KBM-7 (cell line): ENCODE measurements at regions not wholly inside any gene's neighbourhood (a gene's known extent, or its start where the extent isn't known, plus 50 kb on each side); places are given as distances from the start of the nearest gene placed in this dataset.
A peak's percentile ranks its signal among the peaks of the same experiment; 100 is the strongest.

Experiments used
- DNase-seq: peaks from one replicate; pipeline ENCODE4 v3.0.0-alpha.2; 2015
- in situ Hi-C: fragments of 300-500 bp; cut with MboI; formaldehyde crosslinking; loops from 2 replicates; pipeline ENCODE4 v1.14.3; 2020; ENCODE audit warnings: low sequenced_read_pairs, low pct_unique_long_range_greater_than_20kb, mixed read lengths

DNA sequence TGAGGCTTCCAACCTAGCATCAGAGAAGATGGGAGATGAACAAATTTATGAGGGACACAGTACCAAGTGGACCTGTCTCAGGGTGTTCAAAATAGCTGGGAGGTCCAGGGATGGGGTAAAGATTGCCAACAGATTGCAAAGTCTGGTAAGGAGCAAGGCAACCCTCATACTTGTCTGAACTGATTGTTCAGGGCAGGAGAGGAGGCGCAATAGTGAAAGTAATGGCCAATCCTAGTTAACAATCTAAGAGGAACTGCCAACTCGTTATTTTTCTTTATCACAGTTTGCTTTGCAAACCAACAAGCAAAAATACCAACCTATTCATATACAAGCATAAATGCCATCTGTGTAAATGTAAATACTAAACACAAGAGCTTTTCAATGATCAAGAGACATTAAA lies 78.4 kb upstream of the S1PR1 start:
- in situ Hi-C loops: no loop called here
- DNase-seq: no peak

DNA sequence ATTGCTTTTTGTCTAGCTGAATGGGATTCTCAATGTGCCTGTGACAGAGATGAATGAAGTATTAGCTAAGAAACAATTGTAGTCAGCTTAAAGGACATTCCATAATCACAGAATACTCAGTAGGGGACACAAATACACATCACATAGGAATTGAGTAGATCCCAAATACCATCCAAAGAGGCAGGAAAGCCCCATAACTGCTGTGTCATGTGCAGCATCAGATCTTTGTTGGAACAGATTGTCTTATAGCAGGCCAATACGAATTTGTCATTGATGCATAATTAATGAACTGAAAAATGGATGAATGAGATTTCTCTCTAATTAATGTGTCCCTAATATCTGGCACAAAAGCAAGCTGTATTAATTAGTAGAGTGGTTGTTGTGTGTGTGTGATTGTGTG lies 82.3 kb upstream of the S1PR1 start:
- in situ Hi-C loops: no loop called here
- DNase-seq: no peak

DNA sequence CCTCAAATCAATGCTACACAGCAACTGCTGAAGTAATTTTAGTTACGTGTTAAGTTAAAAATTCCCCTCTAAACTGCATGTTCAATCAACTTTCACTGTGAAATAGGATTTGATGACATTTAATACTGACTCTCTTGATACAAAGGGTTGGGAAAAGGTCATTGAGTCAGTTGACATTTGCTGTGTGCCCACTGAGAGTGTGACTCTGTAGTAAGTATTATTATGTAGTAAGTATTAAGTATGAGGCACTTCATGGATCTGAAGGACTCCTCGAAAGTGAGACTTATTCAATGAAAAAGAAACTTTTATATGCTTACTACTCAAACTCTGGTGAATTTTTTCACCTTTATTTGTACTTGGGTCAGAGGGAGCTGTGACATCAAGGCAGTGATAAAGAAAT lies 83.1 kb upstream of the S1PR1 start:
- in situ Hi-C loops: no loop called here
- DNase-seq: no peak

DNA sequence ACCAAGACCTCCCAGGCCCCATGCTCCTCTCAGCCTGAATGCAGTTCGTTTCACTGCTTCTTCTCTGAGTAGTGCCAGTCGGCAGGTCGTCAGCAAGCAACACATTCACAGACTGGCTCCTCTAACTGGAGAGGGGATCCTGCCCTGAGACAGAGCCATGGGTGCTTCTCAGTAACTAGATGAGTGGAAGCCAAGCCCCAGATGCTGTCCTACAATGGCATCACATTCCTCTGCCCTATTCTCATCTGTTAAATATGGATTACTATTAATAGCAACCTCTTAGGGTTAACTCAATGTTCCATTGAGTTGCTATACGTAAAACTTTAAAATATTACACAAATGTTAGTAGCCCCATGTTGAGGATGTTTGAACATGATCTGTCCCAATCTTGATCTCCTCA lies 84.2 kb upstream of the S1PR1 start:
- no peak for DNase-seq
- in situ Hi-C loops: no loop called here

DNA sequence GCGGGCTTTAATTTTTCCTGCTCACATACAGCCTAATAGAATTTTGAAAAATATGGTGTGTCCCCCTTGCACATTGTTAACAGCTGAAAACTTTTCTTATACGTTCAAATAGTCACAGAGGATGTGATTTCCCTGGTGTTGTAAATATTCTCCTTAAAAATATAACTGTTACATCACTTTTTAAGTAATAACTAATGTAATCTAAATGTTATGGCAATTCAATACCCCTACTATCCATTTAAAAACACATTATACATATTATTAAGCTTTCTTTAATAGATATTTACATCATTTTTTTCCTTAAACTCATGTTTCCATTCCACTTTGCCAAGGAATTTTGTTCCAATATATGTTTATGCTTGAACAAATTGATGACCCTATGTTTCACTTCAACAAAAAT lies 85.5 kb upstream of the S1PR1 start:
- no peak for DNase-seq
- in situ Hi-C loops: no loop called here

DNA sequence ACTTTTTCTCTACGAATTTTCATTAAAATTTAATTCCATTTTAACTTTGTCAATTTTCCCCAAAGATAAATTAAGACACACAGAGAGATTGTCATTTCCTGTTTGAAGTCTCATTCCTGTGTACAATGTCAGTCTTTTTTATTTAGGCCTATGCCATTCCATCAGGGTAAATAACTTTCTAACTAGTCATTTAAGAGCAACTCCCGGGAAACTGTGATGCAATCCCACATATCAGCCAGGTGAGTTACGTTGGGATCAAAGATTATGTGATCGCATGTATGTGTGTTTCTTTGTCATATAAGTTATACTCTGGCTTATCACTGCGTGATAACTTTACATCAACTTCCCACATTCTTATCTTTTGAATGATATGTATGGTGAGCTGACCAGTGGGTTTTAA lies 86.1 kb upstream of the S1PR1 start:
- DNase-seq: no peak
- in situ Hi-C loops: no loop called here

DNA sequence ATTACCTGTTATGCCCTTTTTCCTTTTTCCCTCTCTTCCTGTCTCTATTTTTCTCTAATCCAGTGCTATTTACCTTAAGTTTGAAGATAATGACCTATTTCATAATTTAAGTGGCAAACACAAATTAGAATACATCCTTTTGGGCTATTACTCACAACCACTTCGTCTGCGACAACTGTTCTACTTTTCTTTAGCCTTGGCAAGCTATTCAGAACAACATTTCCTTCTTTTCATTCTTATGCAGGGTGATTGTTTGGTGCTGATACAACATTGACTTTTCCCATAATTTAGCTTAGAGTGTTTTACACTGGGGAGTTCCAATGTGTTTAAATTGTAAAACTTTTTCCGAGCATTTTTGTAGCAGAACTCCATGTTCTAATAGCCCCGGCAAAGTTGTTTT lies 86.6 kb upstream of the S1PR1 start:
- no peak for DNase-seq
- in situ Hi-C loops: no loop called here

DNA sequence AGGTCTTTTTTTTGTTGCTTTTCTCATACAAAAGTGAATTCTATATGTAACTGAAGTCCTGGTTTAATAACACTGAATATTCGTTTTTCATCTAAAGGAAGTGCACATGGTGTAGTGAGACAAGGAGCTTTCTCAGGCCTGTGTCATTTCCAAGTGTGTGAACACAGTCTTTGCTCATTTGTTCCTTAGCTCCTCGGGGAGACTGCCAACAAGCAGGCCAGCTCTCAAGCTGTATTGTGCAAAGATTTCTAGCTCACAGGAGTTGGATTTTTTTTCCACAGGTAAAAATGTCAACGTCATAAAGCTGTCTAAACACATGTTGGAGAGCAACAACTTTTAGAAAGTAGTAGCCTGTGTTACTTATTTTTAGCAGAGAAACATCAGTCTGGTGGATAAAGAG lies 87.8 kb upstream of the S1PR1 start:
- in situ Hi-C loops: no loop called here
- no peak for DNase-seq

DNA sequence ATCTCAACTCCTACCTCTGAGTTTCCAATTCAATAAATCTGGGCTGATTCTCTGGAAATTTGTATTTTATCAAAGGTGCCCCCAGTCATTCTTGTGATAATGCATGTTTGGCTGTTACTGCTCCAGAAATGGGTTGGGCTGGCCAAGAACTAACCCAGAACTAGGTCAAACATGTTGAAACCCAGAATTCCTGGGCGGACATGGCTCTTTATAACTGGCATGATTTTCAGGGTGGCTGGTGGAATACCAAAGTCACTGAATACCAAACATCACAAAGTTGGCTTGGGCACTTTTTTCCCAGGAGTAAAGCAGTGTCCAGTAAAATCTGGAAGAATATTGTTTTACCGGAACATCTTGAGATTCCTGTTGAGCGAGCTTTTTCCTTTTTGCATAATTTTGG lies 89.4 kb upstream of the S1PR1 start:
- in situ Hi-C loops: no loop called here
- DNase-seq: no peak

DNA sequence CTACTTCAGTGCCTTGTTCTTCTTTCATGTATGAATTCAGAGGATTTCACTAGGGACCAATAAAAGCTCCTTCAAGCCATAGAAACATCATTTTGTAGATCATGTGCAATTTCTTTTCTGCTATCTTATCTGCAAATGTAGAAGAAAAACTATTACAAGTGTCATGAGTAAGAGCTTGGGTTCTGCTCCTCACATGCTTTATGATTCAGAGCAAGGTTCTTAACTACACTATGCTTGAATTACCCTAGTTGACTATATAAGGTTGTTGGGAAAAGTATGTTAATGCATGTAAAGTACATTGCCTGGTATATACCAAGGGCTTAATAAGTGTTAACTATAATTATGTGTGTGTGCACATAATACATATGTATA lies 91.4 kb upstream of the S1PR1 start:
- no peak for DNase-seq
- in situ Hi-C loops: no loop called here

DNA sequence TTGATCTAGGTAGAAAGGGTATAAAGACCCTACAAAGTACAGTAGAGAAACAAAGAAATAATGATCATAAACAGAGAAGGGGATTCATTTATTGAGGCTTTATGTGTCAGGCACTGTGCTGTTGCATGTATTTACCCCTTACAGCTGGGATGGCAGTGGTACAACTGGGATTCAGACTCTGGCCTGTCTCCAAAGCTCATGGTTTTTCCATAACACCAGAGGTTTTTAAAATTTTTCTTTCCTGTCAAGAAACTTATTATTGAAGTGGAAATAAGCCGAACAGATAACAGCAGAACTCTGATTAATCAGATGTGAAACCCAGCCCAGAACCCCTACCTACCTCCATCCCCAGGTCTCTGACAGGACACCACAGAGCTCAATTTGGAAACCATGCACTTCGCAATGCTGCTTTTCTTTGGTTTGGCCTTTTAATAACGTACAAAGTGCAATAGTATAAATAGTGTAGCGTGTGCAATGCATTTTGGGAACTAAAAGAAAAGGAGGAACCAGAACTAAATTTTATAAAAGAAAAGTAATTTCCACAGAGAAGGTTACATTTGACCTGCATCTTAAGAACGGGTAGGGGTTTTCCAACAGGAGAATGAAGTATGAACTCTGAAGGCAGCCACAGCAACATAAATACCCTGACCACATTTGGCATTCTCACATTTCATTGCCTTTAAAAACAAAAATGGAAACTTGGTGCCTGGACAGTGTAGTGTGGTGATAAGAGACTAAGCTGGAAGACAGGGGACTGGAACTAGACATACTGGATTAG lies 92.0 kb upstream of the S1PR1 start:
- no peak for DNase-seq
- in situ Hi-C loops: no loop called here

DNA sequence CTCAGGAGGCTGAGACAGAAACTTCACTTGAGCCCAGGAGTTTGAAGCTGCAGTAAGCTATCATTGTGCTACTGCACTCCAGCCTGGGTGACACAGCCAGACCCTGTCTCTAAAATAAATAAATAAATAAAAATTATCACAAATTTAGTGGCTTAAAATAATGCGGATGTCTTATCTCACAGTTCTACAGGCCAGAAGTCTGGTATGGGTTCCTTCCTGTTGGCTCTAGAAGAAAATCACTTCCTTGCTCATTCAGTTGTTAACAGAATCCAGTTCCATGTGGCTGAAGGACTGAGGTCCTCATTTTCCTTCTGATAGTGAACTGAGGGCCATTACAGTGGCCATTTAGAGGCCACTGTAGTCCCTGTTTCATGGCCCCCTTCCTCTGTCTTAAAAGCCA lies 94.6 kb upstream of the S1PR1 start:
- in situ Hi-C loops: no loop called here
- DNase-seq: no peak

DNA sequence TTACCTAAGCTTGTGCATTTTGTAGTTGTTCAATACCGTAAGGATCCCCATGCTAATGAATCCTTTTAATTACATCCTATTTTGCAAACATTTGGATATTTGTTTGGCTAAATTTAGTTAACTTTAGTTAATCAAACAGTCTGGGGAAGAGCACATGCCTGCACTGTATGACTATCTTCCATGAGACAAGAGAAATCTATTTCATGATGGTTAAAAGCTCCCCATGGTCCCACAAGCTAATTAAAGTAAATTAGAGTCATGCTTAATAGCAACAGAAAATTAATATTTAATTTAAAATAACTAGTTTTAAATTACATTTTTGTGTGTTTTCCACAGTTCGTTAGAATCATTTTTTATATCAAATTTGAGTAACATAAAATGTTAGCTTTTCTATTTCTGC lies 95.4 kb upstream of the S1PR1 start:
- in situ Hi-C loops: no loop called here
- DNase-seq: no peak

DNA sequence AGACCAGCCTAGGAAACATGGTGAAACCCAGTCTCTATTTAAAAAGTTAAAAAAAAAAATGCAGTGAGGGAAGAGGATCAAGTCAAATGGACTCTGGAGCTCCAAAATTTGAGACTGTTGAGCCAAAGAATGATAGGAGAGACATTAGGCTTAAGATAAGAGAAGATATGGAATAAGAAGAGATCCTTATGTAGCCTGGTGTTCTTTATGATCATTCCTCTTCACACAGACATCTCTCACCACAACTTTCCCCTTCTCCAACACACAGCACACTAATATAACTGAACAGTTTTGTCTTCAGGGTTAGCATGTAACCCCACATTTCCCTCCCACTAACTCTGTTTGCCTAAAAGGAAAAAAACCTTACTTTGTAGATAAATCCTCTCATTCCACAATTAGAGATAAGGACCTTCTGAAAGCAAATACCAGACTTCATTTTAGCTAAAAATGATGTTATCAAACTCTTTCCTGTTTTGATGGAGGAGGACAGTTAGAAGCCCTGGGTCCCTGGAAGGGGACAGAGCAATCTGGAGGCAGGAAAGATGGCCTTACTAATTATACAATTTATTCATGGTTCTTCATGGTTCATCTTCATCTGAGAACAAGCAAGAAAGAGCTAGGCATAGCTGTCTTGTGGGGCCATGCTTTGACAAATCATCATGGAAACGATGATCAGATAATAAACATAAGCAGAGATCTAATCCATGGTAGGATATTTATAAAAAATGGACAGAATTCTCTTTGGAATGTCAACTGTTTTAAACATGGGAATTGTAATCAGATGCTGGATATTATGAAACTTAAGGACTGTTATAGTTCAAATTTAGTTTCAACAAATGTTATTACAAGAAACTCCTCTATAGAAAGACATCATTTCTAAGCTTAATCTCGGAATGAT lies 96.7 kb upstream of the S1PR1 start:
- in situ Hi-C loops: no loop called here
- DNase-seq: no peak

DNA sequence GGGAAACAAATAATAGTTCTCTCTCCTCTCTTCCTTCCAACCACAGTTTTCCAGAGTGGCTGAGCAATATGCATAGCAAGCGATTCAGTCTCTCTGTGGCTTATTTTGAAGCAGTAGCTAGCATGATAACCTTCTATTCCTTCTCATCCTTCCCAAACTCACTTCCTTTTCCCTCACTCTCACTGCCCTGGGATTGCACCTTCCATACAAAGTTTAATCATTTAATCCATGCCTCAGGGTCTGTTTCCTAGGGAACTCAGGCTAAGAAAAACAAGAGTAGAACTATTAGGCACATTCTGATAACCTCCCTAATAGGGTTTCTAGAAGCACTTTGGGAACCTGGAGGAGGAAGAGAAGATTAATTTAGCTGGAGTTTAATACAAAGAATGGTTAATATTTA lies 97.7 kb upstream of the S1PR1 start:
- DNase-seq: no peak
- in situ Hi-C loops: no loop called here

DNA sequence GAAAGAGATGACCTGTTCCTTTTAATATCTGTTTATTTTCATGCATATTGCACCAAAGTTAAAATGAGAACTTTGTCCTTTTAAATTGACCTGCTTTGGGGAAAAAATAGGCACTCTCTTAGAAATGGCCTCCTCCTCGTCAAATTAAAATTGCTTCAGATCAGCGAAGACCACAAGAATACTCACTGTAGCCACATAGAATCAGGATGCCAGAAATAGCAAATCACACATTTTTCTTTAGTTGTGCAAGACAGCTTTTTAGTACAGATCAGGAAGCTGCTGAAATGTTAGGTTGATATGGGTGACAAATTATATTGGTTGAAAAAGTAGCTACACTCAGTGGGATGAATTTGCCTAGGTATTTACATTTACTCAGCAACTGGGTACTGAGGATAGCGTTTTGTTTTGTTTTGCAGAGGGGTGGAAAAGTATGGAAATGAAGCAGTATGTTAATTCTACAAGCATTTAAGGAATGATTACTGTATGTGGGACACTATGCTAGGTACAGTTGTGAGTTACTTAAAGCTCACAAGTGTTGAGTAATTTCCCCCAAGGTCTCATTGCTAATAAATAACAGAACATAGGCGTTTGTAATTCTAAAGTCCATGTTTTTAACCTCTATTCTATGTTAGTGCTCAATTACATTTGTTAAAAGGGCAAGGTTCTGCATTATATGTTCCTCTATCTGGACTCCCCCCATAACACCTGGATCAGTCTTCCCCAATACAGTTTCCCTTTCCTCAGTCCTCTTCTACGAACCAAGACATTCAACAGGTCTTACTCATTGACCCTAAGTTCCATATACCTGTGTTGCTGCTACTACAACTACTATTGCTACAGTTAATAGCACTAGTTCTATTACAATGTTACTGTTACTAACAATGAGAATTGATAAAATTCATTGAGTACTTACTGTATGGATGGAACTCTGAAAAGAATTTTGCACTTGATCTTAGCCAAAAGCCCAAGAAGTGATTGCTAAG lies 99.4 kb upstream of the S1PR1 start:
- in situ Hi-C loops: no loop called here
- DNase-seq: peak; percentile 18

DNA sequence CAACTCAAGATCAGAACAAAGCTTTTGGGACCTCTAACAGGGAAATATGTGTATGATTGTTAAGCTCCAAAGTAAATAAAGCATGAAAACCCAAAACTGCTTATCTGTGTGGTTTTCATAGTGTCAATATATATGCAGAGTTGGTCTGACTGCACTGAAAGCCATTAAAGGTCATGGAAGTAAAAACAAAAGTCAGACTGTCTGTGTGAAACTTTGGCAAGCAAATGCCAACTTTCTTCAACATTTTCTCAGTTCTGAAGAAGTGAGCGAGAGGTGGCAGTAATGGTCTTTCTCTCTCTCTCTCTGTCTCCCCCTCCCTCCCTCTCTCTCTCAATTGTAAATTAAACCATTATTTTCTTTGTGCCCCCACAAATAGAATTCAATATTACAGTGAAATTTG lies 100.1 kb upstream of the S1PR1 start:
- peak; percentile 16 for DNase-seq
- in situ Hi-C loops: no loop called here

DNA sequence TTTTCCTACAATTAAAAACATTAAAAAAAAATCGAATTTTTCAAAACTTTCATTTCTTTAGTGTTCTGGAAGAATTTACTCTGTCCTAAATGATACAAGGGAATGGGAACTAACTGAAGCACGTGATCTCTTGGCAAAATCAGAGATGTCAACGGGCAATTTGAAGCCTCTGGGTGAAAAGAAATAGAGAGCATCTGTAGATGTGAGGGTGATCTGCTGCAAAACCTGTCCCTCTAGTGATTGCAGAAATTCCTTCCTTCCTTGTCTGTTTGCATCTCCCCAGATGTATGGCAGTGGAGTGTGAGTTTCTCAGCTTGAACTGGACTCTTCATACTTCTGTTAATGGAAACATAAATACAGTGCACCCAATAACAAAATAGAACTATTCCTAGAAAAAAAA lies 100.5 kb upstream of the S1PR1 start:
- in situ Hi-C loops: no loop called here

DNA sequence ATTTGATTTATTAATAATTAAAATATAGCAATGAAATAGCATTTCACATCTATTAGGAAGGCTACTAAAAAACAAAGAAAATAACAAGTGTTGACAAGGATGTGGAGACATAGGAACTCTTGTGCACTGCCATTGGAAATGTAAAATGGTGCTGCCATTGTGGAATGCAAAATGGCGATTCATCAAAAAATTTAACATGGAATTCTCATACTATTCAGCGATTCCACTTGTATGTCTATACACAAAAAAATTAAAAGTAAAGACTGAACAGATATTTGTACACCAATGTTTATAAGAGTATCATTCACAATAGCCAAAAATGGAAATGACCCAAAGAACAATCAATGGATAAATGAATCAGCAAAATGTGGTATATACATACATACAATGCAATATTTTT lies 101.3 kb upstream of the S1PR1 start:
- DNase-seq: no peak
- in situ Hi-C loops: no loop called here

More for the DNA sequence above, 100.5 kb upstream of the S1PR1 start:
- DNase-seq: no peak
